MM.1S (cell line): ENCODE measurements at regions not wholly inside any gene's neighbourhood (a gene's known extent, or its start where the extent isn't known, plus 50 kb on each side); places are given as distances from the start of the nearest gene placed in this dataset.

ENCODE experiments used
- CTCF ChIP-seq: fragments of 300-600 bp; sonication (generic); IDR thresholded peaks from 2 replicates; pipeline ENCODE4 v1.5.1; 2016; ENCODE audit warnings: antibody characterized with exemption, low read length, mixed read lengths
- EZH2 ChIP-seq: fragments of 300-600 bp; sonication (generic); optimal IDR thresholded peaks from 2 replicates; pipeline ENCODE3; 2017; ENCODE audit warnings: low read depth, mild to moderate bottlenecking, antibody characterized with exemption, low read length, mixed read lengths
- EZH2phosphoT487 ChIP-seq: fragments of 300-600 bp; sonication (generic); IDR thresholded peaks from 2 replicates; pipeline ENCODE4 v1.6.1; 2018; ENCODE audit warnings: antibody characterized with exemption, low read length

DNA sequence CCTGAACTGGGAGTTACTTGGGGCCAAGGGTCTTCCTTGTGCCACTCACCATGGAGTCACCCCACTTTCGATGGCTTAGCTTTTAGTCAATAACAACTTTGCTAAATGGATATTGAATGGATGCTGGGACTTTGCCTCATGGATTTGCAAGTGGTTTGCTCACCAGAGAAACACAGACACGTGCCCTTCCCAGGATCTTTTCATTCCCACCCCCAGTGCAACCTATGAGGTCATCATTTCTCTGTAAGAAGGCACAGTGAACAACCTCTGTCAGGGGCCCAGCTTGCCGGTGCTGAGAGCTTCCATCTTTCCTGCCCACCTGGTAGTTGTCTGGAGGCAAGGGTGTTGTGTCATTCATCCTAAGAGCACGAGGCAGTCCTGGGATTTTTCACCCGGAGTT, 256.8 kb upstream of the PMEPA1 start:
- TF ChIP-seq CTCF (no peak), EZH2 (no peak), EZH2phosphoT487 (no peak)
